Left ventricle myocardium superior (tissue), 1 donor: ENCODE measurements at regions not wholly inside any gene's neighbourhood (a gene's known extent, or its start where the extent isn't known, plus 50 kb on each side); places are given as distances from the start of the nearest gene placed in this dataset.

ENCODE experiments used
- ATAC-seq: fragments of 200-7000 bp; cut with Tn5 transposase; one replicate; pipeline ENCODE4 v1.9.1; 2020; ENCODE audit warnings: mild to moderate bottlenecking, moderate library complexity
- DNase-seq: peaks from one replicate; pipeline ENCODE4 v3.0.0-alpha.2; 2020
- intact Hi-C: fragments of 100-400 bp; cut with micrococcal nuclease; formaldehyde crosslinking; loops from one replicate; pipeline ENCODE4 v1.11.0; 2022
- donor health status: DM: no; HTN: yes; CAD: no; lungs with severe emphysema.

DNA sequence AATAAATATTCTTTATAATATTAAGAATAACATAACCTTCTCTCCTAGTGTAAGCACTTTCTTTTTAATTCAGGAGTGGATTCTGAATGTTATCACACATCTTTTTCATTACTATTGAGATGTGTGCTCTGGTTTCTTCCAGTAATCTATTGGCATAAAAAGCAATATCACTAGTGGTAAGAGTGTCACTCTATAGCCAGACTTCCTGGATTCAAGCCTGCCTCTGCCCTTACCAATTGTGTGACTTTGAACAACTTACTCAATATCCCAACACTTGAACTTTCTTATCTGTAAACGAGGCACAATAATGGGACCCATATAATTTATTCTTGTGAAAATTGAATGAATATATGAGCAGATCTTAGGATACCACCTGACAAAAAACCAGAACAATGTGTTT, 71.0 kb downstream of the SEM1 start:
- ATAC-seq (no peak), DNase-seq (no peak)
- intact Hi-C loops: no loop called here

DNA sequence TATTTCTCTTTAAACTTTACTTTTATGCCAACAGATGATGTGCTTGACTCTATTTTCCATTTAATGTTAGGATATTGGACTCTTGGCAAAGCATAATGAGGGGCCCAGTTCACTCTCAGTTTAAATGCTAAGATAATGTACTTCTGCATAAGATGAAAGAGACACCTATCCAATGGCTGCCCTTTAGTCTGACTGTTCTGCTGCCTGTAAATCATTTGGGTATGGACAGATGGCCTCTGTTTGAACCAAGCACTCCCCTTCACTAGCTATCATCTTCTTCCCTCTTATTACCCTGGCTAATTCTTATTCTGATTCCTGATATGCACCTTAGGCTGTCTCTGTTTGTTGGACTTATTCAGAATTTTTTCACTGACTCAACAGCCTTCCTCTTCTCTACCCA, 72.1 kb downstream of the SEM1 start:
- intact Hi-C loops: no loop called here
- DNase-seq: no peak
- ATAC-seq: no peak

DNA sequence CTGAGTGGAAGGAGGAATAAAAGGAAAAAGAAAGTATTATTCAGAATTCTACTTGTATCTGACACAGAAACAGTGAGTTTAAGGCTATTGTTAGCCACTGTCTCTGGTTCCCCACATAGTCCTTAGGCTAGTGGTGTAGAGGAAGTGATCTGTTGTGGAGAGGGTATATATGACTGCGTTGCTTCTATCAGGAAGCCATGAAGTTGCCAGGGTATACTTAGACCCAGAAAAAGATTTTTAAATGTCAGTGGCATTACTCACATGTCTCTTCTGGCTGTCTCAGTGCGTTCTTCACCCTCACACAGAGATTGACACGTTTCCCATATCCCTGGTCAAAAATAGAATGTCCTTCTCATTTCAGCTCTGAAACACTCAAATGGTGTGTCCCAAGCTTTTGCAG, 72.7 kb downstream of the SEM1 start:
- intact Hi-C loops: no loop called here
- peak; percentile 86 for ATAC-seq

DNA sequence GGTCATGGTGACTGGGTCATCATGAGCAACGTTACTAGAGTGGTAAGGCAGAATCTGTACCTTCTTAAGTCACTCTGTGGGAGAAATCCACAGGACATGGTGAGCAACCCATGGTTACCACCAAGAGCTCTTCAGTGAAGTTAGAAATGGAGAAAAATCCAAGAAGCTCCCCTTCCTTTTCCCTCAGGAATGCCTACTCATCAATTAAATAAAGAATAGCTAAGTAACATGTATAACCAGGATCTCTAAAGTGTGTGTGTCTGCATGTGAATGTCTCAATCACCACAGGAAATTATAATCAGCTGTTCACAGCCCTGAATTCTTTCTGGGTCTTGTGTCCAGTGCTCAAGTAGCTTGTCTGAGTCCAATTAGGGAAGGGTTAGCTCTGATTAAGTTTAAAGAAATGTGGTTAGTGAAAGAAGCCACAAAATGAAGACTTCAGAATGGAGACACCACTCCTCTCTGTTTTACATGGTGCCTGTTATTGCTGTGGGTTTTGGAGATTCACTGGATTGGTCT, 73.2 kb downstream of the SEM1 start:
- ATAC-seq (no peak), DNase-seq (no peak)
- intact Hi-C loops: no loop called here

More for the DNA sequence above, 72.7 kb downstream of the SEM1 start:
- DNase-seq: no peak

DNA sequence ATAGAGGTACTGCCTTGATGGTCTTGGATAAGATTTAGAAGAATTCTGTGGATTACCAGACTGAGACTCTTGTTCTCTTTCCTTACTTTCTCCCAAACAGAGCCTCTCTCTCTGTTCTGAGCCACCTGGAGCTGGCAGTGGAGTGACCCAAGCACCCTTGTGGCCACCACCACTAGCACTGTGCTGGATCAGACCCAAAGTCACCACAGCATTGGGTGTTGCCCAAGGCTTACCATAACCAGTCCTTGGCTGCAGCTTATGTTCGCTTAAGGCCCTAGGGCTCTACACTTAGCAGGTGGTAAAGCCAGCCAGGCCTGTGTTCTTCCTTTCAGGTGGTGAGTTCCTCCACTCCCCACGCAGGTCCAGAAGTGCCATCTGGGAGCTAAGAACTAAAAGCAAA, 79.8 kb downstream of the SEM1 start:
- ATAC-seq (no peak), DNase-seq (no peak)
- intact Hi-C loops: no loop called here

DNA sequence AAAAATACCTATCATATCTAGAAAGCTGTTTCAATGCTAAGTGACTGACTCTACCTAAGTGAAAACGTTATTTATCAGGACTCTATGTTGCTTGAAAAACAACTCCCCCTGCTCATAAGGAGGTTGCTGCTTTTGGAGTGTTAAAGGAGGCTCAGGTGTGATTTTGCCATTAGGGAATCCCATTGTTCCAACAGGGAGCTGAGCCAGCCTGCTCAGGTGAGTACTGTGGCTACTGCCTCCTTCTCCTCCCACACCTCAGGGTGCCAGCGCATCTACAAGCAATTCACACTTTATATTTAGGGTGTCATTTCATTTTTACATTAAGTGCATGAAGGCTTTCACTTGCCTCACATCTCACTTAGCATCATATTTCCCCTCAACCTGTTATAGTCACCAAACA, 84.7 kb downstream of the SEM1 start:
- no peak for DNase-seq
- ATAC-seq: no peak
- intact Hi-C loops: no loop called here

DNA sequence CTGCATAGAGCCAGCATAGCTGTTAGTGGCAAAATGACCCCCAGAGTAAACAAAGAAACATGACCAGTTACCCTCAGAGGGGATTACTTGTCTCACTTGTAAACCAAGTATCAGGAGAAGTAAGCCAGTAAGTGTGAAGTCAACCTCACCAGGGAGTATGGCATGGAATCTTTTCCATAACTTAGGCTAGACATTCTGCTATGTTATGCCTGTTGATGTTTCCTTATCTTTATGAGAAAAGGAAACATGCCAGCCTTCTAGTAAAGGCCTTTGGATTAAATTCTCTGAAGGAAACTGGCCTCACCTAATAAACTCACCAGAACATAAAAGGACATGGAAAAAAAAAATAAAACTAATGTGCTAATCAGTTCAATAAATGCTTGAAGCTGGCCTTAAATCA, 87.7 kb downstream of the SEM1 start:
- intact Hi-C loops: no loop called here
- ATAC-seq: no peak
- DNase-seq: no peak

DNA sequence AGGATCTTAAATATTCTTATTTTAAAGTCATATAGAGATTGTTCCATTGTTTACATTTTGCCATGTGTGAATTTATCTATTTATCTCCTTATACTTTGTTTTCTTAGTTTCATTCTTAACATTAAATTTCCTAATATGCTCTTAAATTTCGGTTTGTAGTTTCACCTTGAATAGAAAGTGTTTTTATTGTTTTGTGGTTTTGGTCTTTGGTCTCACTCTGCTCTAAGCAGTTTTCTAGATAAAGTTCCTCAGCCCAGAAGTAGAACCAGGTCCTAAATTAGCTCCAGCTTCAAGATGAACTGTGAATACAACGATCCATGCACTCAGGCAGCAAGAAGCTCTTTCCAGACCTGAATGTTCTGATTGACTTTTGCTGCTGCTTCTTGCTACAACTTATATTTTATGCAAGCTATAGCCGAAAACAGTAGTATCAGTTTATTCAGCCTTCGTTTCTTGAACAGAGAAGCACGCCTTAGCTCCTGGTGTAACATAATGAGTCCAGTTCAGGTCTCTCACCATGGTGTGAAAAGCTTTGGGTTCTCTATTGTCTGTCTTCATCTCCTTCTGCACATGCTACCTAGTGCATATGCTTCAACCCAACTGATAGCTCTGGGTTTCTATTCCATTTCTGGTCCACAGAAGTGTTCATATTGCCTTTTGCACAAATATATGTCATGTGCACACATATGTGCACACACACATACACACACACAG, 95.3 kb downstream of the SEM1 start:
- DNase-seq: no peak
- ATAC-seq: no peak
- intact Hi-C loops: no loop called here

DNA sequence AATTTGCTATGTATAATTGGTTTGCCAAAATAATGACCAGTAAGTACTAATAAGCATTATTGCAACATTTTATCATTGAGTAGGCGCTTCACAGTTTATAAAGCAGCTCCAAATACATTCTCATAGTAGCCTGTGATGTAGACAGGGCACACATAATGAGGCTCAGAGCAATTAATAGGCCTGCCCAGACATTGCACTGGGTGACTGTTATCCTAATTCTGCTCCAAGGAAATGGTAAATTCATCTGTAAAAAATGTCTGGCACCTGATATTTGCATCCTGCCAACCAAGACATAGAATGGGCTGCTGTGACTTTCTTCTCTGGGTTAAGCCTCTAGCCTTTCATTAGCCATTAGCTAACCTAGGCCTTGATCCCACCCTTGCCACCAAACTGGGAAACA, 97.6 kb downstream of the SEM1 start:
- ATAC-seq (no peak), DNase-seq (no peak)
- intact Hi-C loops: no loop called here

DNA sequence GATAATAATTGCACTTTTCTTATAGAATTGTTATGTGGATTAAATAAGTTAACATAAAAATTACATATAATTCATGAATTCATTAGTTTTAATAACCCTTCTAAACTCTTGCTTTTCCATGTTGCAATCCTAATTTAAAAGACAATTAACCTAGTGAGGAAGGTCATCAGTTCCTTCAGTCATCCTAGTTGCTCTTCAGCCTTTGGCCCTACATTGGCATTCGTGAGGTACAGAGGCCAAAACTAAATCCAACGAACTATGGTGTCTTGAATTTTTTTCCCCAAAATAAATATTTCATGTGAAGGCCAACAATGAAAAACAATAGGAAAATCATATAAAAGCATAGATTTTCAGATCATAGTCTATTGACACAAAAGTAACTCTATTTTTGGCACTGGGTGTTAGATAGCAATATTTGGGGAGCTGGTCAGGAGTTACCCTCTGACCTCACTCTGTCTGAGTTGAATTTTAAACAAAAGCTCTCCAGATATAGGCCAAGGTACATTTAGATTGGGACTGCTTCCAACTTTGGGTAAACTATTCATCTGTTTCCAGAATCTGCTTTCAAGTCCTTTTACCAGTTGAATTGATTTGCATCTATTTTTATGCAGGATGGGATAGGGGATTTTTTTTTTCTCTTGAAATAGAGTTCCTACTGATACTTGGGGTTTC, 104.5 kb downstream of the SEM1 start:
- ATAC-seq (no peak), DNase-seq (no peak)
- intact Hi-C loops: no loop called here

DNA sequence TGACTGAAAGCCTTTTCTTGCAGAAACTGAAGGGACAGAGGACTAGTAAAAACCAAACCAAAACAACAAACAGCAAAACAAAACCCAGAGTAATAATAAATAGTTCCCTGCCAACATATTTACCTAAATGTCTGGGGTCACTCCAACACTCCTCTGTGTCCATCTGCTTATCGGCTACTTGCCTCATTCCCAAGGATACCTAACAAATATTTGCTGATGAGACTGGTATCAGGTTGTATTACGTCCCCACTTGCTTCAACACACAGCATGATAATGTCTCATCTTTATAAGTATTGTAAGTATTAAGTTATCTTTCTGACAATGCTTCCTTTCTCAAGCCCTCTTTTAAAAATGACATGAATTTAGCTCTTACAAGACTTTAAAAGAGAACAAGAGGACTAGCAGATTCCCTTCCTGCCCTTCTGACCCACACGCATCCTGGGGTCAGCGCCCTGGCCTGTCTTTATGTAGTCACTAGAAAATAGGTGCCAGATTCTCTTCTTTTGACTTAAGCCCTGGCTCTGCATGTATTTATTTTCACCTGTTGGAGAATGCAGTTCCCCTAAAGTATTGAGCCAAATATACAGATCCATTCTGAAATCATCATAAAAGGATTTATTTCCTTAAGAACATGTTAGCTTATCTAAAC, 110.2 kb downstream of the SEM1 start:
- ATAC-seq (no peak), DNase-seq (no peak)
- intact Hi-C loops: no loop called here

DNA sequence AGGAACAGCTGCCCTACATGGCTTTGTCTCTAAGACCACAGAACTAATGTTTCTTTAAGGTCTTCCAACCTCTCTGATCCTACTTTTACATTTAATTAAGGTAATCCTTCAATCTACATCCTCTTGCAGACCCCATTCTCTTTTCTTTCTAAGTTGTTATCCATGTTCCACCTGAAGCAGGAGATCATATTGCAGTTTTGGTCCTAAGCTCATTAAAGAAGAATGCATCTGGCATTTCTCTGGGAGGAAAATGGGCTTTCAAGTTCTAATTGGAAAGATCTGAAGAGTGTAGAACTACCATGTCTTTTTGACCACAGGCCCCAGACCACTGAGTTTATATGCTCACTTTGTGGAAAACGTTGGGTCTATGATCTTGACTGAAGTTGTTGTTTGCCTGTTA, 111.2 kb downstream of the SEM1 start:
- DNase-seq (no peak), ATAC-seq (no peak)
- intact Hi-C loops: no loop called here

DNA sequence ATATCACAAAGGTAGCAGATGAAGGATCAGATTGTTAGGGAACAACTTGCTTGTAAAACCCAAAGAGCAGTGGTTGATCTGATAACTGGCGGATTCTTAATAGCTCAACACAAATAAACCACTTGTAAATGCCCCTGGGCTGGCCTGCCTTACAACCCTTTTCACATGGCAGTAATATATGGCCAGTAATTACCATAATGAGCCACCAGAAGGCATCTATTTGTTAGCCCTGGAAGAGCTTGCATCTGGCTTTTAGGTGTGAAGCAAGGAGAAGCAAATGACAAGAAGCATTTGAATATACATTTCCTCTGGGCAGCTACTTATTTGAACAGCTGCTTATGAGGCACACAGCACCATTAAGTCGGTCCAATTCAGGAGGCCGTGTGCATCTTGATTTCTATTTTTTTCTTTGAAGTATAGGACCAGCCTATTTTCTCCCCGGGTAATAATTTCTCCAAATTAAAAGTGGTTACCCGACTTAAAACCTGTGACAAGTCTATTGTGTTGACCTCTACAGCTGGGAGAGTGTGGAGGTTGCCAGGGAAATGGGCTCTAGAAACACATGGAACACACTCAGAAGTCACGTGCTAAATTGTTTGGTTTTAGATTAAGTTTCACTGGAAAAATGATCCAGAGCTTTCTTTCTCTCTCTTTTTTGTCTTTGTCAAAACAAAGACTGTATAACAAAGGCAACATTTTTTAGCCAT, 113.4 kb downstream of the SEM1 start:
- intact Hi-C loops: no loop called here
- no peak for ATAC-seq
- no peak for DNase-seq

DNA sequence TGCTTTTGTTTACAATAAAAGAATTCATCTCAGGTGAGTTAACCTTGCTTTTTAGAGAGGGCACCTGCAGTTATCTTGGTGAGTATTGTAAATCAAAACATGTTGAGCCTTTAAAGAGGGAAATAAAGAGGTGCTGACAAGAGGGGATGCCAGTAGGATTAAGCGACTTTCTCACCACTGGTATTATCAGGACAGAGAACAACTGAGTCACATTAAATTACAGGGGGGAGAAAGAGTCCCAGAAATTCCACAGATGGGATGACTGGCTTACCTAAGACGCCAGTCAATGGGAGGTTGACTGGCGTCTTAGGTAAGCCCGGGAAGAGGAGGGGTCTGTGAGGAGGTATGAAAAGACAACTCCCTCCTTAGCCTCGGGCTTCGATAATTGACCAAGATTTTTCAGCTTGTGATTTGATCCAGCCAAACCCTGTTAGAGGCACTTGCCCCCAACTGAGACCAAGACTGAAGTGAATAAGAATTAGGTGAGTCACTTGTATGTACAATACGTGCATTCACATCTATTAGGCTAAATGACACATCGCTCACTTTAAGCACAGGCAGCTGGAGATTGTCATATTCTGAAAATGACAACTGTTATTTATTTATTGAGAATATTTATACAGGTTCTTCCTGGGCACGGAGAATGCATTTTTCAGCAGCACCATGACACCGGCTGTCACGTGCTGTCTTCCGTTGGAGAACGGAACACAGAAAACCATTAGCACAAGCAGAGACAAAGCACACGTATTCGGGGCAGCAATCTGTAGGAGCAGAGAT, 117.6 kb downstream of the SEM1 start:
- no peak for DNase-seq
- intact Hi-C loops: no loop called here
- ATAC-seq: no peak

DNA sequence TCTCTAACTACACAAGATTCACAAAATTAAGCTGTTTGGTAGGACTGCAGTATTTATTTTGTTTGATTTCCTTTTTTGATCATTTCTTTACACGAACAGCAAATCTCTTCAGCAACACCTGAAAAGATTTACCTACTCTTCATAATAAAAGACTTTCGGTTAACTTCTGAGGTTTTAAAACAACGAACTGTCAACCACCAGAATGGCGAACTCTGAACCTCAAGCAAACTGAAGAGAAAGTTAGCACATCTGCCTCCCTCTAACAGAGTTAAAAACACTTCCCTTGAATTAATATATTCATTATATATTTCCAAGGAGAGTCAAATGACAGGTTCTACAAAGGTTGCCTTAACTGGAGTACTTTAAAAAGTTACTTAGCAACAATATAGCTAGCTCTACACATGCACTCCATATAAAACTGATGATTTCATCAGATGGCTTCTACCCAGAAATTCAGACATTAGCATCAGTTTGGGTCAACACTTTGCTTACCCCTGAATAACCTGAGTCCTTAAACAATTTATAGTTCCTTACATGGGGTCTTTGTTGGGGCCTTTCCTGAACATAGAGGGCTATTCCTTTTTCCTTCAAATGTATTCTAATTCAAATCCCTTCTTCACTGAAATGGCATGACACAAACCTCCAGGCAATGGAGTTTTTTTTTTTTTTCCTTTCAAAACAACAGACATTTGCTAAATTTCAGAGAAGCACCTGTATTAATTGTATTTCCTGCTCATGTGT, 118.3 kb downstream of the SEM1 start:
- no peak for DNase-seq
- ATAC-seq: no peak
- intact Hi-C loops: no loop called here

DNA sequence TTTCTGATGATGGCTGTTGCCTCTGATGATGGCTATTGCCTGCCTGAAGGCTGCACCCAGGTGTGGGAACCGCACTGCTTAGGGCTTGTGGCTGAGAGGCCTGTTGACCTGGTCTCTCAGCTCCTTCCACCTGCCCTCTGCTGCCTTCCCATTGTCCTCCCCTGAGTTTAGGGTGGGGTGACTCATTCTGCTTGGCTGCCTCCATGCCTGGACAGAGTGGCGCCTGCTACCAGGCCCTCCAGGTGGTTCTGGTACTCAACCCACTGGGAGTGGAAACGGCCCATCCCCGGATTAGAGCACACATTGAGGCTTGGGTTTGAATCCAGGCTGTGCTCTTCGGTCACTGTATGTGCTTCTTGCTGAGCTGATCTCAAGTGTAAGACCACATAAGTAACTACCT, 120.6 kb downstream of the SEM1 start:
- intact Hi-C loops: no loop called here
- ATAC-seq: no peak
- no peak for DNase-seq

DNA sequence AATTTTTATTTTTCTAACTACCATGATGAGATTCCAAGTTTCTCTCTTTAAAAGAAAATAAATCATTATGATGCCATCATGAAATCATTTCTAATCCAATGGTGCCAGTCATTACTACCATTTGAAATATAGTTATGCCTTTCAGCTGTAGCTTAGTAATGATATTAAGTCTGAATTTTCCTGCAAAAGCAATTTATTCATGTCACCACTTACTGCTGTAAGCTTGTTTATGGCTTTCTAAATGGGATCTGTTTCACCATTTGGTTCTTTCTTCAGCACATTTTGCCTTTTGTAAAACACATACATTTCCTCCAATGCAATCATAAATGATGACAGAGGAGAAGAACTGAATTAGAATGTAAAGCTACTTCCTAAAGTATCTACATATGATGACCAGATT, 130.5 kb downstream of the SEM1 start:
- intact Hi-C loops: no loop called here
- ATAC-seq (no peak), DNase-seq (no peak)

DNA sequence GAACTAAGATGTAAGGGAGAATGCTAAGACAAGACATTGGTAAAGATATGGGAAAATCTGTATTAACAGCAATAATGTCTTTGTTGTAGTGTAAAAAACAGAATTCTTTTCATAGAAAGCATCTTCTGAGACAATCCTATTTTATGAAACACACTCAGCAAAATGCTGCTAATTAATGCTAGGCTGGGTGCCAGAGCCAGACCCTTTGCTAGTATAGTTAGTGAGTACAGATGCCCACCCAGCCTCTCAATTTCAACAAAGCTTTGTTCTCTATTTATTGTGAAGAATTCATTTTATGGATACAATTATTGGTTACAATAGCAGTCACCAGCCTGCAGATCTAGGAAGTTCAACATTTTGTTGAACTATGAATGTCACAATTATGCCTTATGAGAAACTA, 131.0 kb downstream of the SEM1 start:
- no peak for DNase-seq

DNA sequence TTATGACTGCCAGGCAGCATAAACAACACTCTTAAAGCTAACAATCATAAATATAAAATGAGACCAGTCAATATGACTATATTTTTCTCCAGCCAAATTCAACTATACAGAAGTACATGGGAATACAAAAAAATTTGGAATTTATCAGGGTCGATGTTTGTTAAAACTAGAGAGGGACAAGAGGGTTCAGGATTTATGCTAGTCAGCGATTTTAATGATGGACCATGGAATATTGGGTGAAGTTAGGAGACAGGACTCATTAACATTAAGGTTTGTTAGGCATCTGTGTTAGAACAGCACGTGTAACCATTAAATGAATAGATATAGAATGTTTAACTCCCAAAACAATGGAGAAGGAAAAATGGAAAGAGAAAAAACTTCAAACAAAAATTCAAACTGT, 146.2 kb downstream of the SEM1 start:
- intact Hi-C loops: no loop called here
- no peak for DNase-seq
- no peak for ATAC-seq

More for the DNA sequence above, 131.0 kb downstream of the SEM1 start:
- intact Hi-C loops: no loop called here
- ATAC-seq: no peak
